ENCODE measurements at regions not wholly inside any gene's neighbourhood (a gene's known extent, or its start where the extent isn't known, plus 50 kb on each side); places are given as distances from the start of the nearest gene placed in this dataset.
"Not testable (repeated sequence)": the region's sequence is repeated elsewhere in the genome, so short reads cannot be mapped to it uniquely, and the experiment has no call there.

GRCh38 chr6:140264431-140264830 lies 890.0 kb upstream of the CITED2 start:
- Histone ChIP-seq H3K36me3 (no peaks in the 10 kb centered on the region), H2AFZ (replicated peaks) (no peak overlapping the region), H3F3A (ENCODE audit: low read depth) (no peaks in the 10 kb centered on the region), H4K20me1 (ENCODE audit: low read depth) (no peaks in the 10 kb centered on the region), H3K4me3 (no peak overlapping the region), H3K27ac (no peak overlapping the region), H3K9ac (no peak overlapping the region), H3K4me2 (no peak overlapping the region), H3K79me2 (ENCODE audit: low read depth) (no peaks in the 10 kb centered on the region), H3K9me3 (ENCODE audit: low read depth) (peaks cover 7% of the 10 kb centered on the region), H3K4me1 (no peaks in the 10 kb centered on the region), H3K27me3 (no peaks in the 10 kb centered on the region)
- Mint-ChIP-seq H3K4me1 (no peaks in the 10 kb centered on the region), H3K9me3 (peaks cover 42% of the 10 kb centered on the region), H3K36me3 (no peaks in the 10 kb centered on the region), H3K27me3 (ENCODE audit: insufficient read depth, low read depth) (peaks cover 3% of the 10 kb centered on the region), H3K27ac (no peak overlapping the region), H3K4me3 (no peak overlapping the region)
- TF ChIP-seq EZH2 (IDR thresholded peaks at IDR 0.05), result no peak
- TF ChIP-seq CTCF (IDR thresholded peaks at IDR 0.05), result no peak
- TF ChIP-seq EZH2phosphoT487 (IDR thresholded peaks at IDR 0.05), result no peak
- DNase-seq (ENCODE audit: low spot score), result no peak

DNA sequence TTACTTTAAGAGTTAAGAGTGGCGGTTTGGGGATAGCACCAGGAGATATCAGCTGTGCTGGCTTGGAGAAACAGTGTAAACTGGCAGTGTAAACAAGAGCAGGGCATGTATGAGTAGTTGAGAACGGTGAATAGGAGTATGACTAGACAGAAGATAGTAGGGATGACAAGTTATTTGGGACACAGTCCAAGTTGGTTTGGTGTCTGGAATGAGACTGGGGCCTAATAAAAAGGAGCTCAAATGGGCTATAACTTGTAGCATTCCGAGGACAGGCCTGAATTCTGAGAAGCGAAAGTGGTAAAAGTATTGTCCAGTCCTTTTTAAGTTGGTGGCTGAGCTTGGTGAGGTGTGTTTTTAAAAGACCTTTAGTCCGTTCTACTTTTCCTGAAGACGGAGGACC lies 883.9 kb upstream of the CITED2 start:
- H3K27ac Mint-ChIP-seq; DNase-seq (ENCODE audit: low spot score); H3K4me1 Mint-ChIP-seq; H3K9ac ChIP-seq; H3K4me2 ChIP-seq; H3K36me3 Mint-ChIP-seq; H3K4me1 ChIP-seq; H2AFZ ChIP-seq (replicated peaks); H3K9me3 ChIP-seq (ENCODE audit: low read depth); H3K27ac ChIP-seq; H3K27me3 ChIP-seq; H3K4me3 Mint-ChIP-seq; H4K20me1 ChIP-seq (ENCODE audit: low read depth); H3K36me3 ChIP-seq; H3F3A ChIP-seq (ENCODE audit: low read depth); H3K79me2 ChIP-seq (ENCODE audit: low read depth); H3K4me3 ChIP-seq; H3K27me3 Mint-ChIP-seq (ENCODE audit: insufficient read depth, low read depth): not testable (repeated sequence)
- H3K9me3 Mint-ChIP-seq, result peaks cover 28% of the 10 kb centered on the region

GRCh38 chr6:140256248-140256647 lies 881.8 kb upstream of the CITED2 start:
- H3F3A ChIP-seq (ENCODE audit: low read depth), result no peaks in the 10 kb centered on the region
- H2AFZ ChIP-seq (replicated peaks), result no peak overlapping the region
- no peaks in the 10 kb centered on the region for H3K79me2 ChIP-seq (ENCODE audit: low read depth)
- Mint-ChIP-seq H3K36me3 (no peaks in the 10 kb centered on the region), H3K27me3 (ENCODE audit: insufficient read depth, low read depth) (no peaks in the 10 kb centered on the region), H3K27ac (no peak overlapping the region), H3K9me3 (peaks cover 12% of the 10 kb centered on the region), H3K4me1 (peaks cover 2% of the 10 kb centered on the region), H3K4me3 (no peak overlapping the region)
- H3K9me3 ChIP-seq (ENCODE audit: low read depth), result no peaks in the 10 kb centered on the region
- no peak overlapping the region for H3K9ac ChIP-seq
- H4K20me1 ChIP-seq (ENCODE audit: low read depth), result no peaks in the 10 kb centered on the region
- H3K4me1 ChIP-seq, result no peaks in the 10 kb centered on the region
- no peak overlapping the region for H3K27ac ChIP-seq
- H3K4me2 ChIP-seq, result no peak overlapping the region
- H3K4me3 ChIP-seq, result no peak overlapping the region
- no peaks in the 10 kb centered on the region for H3K36me3 ChIP-seq
- H3K27me3 ChIP-seq, result no peaks in the 10 kb centered on the region
- DNase-seq (ENCODE audit: low spot score), result no peak
- TF ChIP-seq EZH2phosphoT487 (IDR thresholded peaks at IDR 0.05) (no peak), CTCF (IDR thresholded peaks at IDR 0.05) (no peak), EZH2 (IDR thresholded peaks at IDR 0.05) (no peak)

- Mint-ChIP-seq H3K4me3 (no peak overlapping the region), H3K27me3 (ENCODE audit: insufficient read depth, low read depth) (peaks cover 4% of the 10 kb centered on the region), H3K4me1 (peaks cover 2% of the 10 kb centered on the region), H3K27ac (no peak overlapping the region), H3K9me3 (peaks cover 2% of the 10 kb centered on the region), H3K36me3 (peaks cover 1% of the 10 kb centered on the region)
- H3K4me1 ChIP-seq, result no peaks in the 10 kb centered on the region
- no peaks in the 10 kb centered on the region for H4K20me1 ChIP-seq (ENCODE audit: low read depth)
- H3K27ac ChIP-seq, result no peak overlapping the region
- no peaks in the 10 kb centered on the region for H3K27me3 ChIP-seq
- H3K4me3 ChIP-seq, result no peak overlapping the region
- no peaks in the 10 kb centered on the region for H3K79me2 ChIP-seq (ENCODE audit: low read depth)
- H3K9ac ChIP-seq, result no peak overlapping the region
- no peaks in the 10 kb centered on the region for H3K9me3 ChIP-seq (ENCODE audit: low read depth)
- no peaks in the 10 kb centered on the region for H3F3A ChIP-seq (ENCODE audit: low read depth)
- TF ChIP-seq EZH2 (IDR thresholded peaks at IDR 0.05), result no peak
- TF ChIP-seq EZH2phosphoT487 (IDR thresholded peaks at IDR 0.05), result no peak
- no peak for TF ChIP-seq CTCF (IDR thresholded peaks at IDR 0.05)
- H3K36me3 ChIP-seq, result no peaks in the 10 kb centered on the region
- no peak for DNase-seq (ENCODE audit: low spot score)
- no peak overlapping the region for H3K4me2 ChIP-seq
- H2AFZ ChIP-seq (replicated peaks), result no peak overlapping the region
These were observed 878.6 kb upstream of the CITED2 start for GRCh38 chr6:140253096-140253495.
